ENCODE measurements at regions not wholly inside any gene's neighbourhood (a gene's known extent, or its start where the extent isn't known, plus 50 kb on each side); places are given as distances from the start of the nearest gene placed in this dataset.

DNA sequence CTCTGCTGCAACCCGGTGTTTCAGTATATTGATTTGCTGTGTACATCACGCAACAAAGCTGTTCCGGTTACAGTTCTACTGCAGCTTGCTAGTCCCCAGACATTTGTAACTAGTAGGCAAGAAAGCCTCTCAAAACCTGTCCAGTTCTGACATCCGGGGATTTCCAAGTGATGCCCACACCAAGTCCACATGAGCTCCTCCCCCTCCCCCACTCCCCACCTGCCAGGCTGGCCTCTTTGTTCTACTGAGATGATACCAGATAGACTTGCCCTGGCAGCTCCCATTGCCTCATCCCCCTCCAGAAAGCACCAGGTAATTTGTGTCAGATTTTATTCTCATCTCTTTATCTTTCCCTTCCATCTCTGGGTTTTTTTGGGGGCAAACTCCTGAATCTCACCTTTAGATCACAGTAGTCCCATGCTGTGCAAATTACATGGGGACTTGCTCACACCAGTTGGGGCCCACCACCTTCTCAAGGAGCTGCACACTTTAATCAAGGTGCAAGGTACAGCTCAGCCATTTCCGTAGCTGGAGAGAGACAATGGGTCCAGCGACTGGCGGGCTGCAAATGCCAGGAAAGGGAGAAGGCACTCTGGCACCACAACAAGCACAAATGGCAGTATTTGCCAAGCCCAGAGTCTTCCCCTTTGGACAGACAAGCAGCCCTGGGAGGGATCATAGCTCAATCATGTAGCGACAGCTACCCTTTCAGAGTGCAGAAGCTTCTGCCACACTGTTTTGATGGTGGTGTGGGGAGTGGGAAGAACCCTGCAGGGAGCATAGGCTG lies 183.1 kb downstream of the CYLD start:
- DNase-seq (ENCODE audit: low read depth): no peak

DNA sequence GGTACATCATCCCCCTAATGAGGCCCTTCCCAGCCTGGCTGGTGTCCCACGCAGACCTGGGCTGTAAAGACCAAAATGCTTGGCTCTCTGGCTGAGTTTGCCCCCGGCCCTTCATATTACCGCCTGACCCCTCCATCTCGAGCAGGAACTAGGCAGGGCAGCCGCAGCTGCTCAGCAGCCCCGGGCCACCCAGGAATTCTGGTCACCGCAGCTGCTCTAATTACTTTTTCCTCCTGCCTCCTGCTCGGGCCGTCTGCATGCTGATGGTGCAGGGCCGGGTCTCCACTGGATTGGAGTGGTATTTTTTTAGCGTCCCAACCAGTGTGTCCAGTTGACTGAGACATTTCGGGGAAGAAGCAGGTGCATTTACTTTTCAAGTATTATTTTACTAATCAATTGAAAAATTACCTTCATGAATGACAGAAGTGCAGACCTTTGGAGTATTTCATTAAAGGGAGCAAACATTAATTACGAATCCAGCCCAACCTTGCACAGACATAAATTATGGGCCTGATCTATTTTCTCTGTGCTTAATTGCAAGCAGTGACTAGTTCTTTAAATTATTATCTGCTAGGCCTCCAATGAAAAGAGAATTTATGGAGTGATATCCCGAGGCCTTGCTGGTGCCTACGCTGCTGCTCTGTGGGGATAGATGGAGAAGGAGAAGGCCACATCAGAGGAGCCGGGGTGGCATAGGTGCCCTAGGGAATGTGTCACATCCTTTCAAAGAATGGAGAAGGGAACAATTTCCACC lies 176.2 kb downstream of the CYLD start:
- no peak for DNase-seq (ENCODE audit: low read depth)

DNA sequence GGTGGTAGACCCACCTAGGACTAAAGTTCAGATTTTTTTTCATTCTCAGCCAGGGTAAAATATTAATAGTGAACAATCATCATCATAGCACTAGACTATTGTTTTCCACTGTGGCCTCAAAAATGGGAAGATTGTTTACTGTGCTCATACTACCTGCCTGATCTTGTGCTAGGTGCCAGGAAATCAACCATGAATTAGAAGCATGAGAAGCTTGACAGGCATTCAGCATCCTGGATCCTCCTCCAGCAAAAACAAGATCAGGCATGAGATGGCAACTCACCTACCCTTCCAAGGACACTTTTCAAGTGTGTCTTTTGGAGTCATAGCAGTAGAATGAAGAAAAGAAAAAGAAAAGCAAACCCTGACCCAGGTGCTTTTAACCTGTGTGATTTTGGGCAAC lies 174.2 kb downstream of the CYLD start:
- DNase-seq (ENCODE audit: low read depth): no peak

DNA sequence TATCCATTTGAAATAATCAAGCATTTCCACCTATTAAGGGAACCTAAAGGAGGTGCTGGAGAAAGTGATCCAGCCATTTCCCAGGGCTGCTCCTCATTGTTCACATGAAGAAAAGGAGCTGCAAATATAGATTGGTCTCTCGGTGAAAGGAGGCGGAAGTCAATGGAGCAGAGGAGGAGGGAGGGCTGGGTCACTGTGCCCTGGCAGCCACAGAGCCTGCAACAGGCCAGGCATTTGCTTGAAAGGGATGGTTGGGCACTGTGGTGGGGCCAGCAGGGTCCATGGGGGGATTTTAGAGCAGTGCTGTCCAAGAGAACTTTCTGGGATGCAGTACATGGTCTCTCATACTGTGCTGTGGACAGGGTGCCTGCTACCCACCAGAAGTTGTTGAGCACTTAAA lies 173.2 kb downstream of the CYLD start:
- DNase-seq (ENCODE audit: low read depth): no peak

DNA sequence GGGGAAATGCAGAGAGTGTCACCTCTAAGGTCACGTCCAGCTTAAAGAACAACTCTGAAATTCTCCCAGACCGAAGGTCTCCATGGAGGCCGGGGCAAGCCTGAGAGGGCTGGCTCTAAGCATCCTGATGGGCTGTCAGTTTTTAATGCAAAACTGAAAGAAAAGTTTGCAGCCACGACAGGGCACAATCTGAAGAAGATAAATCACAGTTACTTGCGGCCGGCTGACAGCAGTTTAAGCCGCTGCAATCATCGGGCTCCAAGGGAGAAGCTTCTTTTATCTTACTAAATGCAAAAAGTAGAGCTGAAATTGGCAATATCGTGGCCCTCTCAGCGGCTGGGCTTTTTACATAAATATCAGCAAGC lies 168.8 kb downstream of the CYLD start:
- DNase-seq (ENCODE audit: low read depth): no peak

DNA sequence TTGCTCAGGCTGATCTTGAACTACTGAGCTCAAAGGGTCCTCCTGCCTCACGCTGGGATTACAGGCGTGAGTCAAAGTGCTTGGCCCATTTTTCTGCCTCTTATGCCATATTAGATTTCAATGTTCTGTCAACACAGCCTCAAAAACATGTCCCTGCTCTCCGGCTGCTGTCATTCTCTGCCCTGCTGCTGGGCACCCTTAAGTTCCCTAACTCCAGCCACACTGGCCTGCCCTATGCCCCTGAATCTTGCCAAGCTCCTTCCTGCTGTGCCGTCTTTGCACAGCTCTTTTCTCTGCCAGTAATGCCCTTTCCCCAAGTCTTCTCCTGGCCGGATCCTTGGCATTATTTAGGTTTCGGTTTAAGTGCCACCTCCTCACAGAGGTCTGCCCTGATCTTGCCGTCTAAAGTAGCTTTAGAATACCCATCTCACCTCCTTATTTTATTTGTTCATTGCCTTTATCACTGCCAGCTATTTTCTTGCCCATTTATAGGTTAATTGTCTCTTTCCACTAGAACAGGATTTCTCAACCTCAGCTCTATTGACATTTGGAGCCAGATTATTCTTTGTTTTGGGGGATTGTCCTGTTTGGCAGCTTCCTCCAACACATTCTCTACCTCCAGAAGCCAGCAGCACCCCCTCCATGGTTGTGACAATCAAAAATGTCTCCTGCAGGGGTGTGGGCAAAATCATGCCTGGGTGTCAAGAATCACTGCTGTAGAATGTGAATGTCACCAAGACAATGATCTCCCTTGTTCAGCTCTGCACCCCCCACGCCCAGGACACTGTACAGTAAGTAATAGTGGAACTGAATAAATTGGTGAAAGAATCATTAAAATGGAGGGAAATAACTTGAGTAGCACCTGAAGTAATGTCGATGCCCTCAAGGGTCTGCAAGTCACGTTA lies 168.2 kb downstream of the CYLD start:
- no peak for DNase-seq (ENCODE audit: low read depth)

DNA sequence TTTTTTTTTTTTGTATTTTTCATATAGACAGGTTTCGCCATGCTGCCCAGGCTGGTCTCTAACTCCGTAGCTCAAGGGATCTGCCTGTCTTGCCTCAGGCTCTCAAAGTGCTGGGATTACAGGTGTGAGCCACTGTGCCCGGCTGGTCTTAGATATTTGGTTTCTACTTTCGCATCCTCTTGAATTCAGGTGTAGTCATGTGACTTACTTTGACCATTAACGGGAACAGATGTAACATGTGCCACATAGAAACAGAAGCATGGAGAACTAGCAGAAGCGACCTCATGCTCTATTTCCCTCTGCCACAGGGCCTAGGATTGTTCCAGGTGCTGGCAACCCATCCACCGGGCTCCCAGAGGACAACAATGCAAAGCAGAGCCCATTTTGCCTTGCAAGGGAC lies 166.6 kb downstream of the CYLD start:
- DNase-seq (ENCODE audit: low read depth): no peak

DNA sequence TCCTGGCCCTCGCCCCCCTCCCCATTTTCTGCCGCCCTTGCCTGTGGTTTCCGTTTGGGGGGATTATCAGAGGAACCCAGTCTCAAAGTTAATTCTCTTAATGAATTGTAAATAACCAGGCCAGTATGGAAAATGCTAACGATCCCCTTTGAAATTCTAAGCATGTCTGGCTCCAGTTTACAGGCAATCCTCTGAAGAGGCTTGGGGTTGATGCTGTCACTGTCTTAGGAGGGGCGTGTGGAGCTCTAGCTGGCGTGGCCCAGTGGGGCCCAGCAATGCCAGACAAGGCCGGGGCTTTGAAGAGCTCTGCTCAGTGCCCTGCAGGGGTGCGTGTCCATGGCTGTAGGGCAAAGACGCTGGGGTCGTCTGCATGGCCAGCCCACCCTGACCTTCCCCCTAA lies 164.6 kb downstream of the CYLD start:
- DNase-seq (ENCODE audit: low read depth): no peak

DNA sequence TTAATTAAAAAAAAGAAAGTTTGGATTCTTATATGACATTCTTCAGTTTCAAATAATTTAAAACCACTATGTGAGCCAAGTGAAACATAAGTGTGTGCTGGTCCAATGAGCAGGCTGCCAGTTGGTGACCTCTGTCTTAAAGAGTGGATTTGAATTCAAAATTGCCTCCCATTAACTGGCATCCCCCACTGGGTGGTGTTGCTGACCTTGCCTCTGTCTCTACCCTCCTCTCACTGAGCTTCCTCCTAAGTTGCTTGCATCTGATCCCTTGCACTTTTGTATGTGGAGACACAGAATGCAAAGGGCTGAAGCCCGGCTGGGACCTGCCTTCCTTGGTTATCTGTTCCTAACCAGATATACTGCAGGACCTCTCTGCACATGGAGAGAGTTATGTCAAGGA lies 160.6 kb downstream of the CYLD start:
- no peak for DNase-seq (ENCODE audit: low read depth)

DNA sequence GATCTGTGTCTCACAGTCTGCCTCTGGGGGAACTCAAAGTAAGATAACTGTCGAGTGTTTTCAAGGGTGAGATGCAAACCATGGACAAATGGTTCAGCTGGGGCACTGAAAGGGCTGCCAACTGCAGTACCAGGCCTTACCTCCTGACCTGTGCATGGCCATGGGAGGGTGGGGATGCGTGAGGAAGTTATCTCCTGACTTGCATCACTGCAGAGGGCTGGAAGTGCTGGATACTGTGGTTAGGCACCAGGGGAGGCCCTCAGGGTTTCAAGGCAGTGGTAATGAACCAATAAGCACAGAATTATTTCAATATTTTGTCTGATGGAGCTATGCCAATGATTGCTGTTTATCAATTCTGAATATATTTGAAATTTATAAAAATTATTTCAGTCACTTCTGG lies 159.2 kb downstream of the CYLD start:
- DNase-seq (ENCODE audit: low read depth): no peak

DNA sequence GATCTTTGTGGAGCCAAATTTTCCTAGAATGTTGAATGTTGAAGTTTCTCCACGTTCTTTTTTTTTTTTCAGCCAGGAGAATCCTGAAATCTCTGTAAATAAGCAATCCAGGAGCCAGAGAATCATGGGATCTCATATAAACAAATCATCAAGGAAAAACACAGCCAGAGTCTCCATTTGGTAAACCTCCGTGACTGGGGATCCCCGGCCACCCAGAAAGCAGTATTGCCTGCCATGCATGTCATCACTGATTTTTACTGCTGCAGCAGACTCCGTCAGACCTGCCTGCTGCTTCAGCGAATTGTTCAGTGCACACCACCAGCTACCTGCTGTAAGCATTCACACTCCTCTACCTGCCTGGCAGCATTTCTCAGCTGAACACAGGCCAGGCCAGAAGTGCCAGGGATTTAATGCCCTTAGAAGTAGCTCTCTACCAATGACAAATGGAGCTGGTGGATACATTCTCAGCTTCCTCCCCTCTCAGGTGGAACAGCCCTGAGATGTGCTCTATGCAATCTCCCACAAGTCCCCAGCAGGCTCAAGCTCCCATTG lies 158.6 kb downstream of the CYLD start:
- no peak for DNase-seq (ENCODE audit: low read depth)

DNA sequence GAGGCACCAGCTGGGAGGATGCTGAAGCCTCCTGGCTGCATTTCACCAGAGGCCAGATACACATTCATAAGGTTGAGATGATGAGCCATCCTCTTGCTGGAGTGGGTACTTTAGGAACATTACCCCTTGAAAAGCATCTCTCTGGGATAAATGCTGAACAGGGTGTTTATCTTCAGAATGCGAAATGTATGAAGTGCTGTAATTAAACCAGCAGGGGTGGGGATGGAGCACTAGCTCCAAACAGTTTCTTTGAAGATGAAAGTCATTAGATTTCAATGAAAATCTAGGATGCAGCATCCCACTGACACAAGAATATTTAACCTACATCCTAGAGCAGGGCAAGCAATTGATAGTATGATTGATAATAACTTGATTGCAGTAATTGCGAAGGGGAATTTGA lies 158.1 kb downstream of the CYLD start:
- no peak for DNase-seq (ENCODE audit: low read depth)

DNA sequence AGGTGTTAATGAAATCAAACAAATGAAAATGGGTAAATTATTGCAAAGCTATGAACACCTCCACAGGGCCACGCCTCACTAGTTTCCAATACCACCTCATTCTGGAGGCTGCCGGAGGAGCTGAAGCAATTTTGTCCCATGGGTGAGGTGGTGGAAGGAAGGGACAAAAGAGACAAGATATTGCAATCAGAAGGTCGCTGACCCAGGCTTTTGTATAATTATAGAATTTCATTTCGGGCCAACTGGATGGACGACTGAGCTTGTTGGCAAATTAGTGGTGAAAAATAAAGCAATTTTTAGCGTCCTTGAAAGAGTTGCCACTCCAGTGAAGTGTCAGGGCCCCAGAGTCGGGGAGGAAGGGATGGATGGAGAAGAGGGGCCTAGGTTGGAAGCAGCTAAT lies 147.9 kb downstream of the CYLD start:
- DNase-seq (ENCODE audit: low read depth): no peak

DNA sequence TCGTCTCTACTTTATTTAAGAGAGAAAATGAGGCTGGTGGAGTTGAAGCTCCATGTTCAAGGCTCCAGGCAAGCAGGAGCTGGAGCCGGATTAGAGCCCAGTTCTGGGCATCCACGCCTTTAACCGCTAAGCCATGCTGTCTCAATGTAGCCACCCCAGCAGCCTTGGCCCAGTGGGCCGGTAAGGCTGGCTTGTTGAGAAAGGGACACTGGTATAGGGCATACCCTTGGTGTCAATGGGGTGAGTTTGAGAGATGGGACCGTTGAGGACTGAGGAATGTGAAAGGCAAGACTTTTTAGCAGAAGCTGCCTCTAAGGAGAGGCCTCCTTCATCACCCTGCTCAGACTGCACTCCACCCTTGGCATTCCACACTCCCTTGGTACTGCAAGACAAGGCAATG lies 147.4 kb downstream of the CYLD start:
- no peak for DNase-seq (ENCODE audit: low read depth)

DNA sequence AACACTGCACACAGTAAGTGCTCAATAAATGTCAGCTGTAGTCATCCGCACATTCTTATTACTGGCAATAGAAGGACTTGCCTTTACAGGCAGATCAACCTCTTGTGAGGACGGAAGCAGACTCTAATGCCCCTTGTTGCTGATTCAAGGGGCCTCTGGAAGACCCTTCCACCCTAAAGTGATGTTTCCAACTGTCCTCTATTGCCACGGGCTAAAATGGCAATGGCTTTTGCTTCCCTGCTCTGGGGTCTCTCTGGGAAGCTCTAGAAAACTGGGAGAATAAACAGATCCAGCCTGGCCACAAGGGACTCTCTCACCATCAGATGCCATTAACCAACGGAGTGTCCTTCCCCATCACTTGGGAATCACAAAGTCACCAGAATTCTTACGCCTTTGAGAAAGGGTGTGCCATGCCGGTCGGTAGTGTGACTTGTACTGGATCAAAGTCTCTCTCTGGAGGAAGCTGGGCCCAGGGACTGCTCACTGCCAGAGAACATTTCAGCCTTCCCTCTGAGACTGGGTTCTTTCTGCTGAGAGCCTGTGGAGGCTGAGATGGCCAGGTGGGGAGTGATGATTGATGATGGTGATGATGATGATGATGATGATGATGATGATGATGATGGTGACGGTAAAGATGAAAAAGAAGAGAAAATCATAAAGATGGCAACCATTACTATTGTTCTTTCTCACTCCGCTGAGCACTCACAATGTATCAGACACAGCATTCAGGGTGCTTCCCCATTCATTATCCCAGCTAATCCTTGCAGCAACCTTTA lies 146.8 kb downstream of the CYLD start:
- no peak for DNase-seq (ENCODE audit: low read depth)

DNA sequence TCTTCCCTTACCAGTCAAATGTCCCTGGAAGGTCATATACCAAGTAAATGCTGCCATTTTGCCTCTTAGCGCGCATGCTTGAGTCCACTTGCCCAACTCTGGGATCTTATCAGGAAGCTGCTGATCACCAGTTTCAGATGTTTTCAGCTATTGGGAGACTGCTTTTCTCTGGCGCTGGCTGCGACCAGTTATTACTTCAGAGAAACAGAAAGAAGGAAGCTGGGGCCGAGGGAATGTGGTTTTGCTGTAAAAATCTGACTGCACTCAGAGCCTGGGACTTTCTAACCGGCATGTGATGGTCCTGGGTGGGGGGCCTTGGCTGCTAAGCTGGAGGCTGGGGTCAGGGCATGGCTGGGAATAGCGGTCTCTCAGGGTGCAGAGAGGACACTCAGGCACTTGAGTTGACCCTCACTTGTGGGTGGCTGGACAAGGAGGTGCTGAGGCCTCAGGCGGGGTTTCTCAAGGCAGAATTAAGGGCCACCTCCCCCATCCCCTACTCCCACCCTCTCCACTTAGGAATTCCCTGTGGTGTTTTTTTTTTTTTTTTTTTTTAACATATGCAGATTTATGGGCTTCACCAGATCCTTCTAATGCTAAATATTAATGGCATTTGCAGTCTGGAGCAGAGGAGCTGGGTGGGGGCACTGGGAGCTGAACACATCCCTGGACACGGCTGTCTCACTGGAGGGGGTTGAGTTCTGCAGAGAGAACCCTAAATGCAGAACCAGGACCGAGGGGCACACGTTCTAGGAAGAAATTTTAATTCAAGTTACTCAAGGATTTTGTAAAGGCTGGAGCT lies 145.8 kb downstream of the CYLD start:
- no peak for DNase-seq (ENCODE audit: low read depth)

DNA sequence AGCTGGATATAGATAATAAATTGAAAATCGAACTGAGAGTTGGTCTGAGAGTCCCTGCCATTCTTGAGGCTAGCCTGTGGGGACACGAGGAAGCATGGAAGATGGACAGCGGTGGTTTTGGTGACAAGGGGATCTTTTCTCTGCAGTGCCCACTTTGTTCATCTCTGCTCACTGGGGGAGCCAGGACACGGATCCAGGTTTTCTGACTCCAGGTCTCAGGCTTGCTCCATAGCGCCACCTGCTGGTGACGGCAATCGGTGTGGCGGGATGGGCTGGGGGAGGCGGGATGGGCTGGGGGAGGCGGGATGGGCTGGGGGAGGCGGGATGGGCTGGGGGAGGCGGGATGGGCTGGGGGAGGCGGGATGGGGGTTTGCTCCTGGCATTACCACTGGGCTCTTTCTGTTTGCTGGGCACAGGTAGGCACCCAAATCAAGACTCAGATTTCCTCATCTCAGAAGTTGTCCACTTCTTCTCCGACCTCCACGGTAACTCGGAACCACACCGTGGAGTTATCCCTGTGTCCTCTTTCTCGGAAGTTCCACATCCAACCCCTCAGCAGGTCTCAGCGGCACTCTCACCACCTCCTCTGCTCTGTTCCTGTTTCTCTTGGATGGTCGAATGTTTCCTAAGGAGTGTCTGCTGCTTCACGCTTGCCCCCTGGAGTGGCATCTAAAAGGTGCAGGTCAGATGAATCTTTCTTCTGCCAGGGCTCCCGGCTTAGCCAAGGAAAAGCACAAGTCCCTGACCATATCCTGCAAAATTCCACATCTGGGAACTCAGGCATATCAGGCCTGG lies 142.4 kb downstream of the CYLD start:
- peak; percentile 23 for DNase-seq (ENCODE audit: low read depth)

DNA sequence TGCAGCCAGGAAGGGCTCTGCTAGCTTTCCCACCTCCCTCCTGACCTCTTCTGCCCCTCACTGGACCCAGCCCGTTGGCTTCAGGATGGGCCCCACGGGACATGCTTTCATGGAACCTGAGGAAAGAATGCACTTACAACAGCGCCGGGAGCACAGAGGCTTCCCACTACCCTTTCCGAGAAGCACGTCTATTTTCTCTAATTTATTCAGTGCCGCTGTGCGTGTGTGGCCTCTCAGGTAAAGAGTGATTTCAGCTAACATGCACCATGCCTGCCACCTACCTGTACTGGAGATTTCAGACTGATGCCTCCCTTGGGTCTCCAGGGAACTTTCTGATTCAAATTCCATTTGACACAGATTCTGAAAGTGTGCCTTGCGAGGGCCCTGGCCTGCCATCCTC lies 140.1 kb downstream of the CYLD start:
- no peak for DNase-seq (ENCODE audit: low read depth)

DNA sequence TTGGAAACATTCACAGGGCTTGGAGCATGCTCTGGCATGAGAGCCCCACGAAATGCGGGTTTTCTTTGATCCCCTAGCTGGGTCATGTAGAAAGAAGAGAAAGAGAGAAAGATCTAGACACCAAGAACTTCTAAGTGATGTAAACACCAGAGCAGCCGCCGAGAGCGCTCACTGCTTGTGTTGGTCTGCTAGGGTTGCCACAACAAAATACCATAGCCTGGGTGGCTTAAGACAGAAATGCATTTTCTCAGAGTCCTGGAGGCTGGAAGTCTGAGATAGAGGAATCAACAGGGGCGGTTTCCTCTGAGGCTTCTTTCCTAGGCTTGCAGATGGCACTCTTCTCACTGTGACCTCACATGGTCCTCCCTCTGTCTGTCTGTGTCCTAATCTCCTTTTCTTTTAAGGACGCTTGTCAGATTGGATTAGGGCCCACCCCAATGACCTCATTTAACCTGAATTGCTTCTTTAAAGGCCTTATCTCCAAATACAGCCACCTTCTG lies 139.5 kb downstream of the CYLD start:
- no peak for DNase-seq (ENCODE audit: low read depth)

DNA sequence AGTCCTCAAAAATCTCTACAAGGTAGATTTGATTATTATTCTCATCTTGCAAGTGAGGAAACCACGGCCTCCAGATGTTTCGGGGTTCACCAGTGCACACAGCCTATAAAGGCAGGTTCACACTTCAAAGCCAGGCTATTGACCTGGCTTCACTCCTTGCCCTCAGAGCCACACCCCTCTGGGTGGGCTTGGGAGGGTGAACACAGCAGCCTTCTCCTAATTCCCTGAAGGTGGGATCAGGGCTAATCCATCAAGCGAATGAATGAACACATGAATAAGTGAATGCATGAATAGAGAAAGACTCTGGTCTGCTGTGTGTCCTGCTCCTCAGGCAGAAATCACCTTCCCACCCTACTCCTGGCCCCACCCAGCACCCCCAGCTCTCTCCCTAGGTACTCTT lies 139.0 kb downstream of the CYLD start:
- no peak for DNase-seq (ENCODE audit: low read depth)
